ENCODE measurements at regions not wholly inside any gene's neighbourhood (a gene's known extent, or its start where the extent isn't known, plus 50 kb on each side); places are given as distances from the start of the nearest gene placed in this dataset.

DNA sequence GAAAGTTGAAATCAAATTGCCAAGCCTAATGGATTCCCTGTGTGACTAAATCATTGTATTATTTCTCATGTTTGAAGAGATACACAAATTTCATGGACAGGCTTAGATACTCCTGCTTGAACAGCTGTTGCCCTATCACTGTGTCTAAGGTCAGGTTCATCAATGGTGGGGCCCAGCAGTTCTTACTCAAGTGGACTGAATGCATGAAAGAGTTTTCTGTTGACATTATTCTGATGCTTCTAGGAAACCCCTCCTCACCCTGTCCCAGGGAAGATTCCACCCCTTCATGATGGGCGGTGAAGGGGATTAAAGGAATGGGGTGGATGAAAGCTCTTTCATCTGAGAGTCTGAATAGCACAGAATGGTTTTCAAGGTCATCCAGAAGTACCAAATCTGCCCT, 148.8 kb downstream of the INO80D start:
- POLR2A ChIA-PET: no interaction called here
- CTCF ChIA-PET: interaction anchor here (0.6 to 6.4 kb wide), 3 partner anchors 11 to 31 kb away, joined by 3 to 50 read pairs (median 31); no protein-coding TSS in a partner anchor
- H3K27me3 Mint-ChIP-seq (ENCODE audit: insufficient read depth, unreplicated experiment): no peaks in the 10 kb centered on the region
- H3K4me3 Mint-ChIP-seq (ENCODE audit: unreplicated experiment): no peak overlapping the region
- H3K36me3 Mint-ChIP-seq (ENCODE audit: insufficient read depth, unreplicated experiment): no peaks in the 10 kb centered on the region
- H3K27ac Mint-ChIP-seq (ENCODE audit: low read depth, unreplicated experiment): no peak overlapping the region
- no peak for DNase-seq (ENCODE audit: unreplicated experiment)
- H3K9me3 Mint-ChIP-seq (ENCODE audit: unreplicated experiment): no peaks in the 10 kb centered on the region
- H3K4me1 Mint-ChIP-seq (ENCODE audit: insufficient read depth, unreplicated experiment): no peaks in the 10 kb centered on the region
- TF ChIP-seq, protein P1, sequence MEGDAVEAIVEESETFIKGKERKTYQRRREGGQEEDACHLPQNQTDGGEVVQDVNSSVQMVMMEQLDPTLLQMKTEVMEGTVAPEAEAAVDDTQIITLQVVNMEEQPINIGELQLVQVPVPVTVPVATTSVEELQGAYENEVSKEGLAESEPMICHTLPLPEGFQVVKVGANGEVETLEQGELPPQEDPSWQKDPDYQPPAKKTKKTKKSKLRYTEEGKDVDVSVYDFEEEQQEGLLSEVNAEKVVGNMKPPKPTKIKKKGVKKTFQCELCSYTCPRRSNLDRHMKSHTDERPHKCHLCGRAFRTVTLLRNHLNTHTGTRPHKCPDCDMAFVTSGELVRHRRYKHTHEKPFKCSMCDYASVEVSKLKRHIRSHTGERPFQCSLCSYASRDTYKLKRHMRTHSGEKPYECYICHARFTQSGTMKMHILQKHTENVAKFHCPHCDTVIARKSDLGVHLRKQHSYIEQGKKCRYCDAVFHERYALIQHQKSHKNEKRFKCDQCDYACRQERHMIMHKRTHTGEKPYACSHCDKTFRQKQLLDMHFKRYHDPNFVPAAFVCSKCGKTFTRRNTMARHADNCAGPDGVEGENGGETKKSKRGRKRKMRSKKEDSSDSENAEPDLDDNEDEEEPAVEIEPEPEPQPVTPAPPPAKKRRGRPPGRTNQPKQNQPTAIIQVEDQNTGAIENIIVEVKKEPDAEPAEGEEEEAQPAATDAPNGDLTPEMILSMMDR (IDR thresholded peaks at IDR 0.05; ENCODE audit: unreplicated experiment): no peak
- no TSS peak for BruUV-seq (replicated peaks)
- intact Hi-C loops (cut with micrococcal nuclease): no loop called here

- Mint-ChIP-seq H3K36me3 (ENCODE audit: insufficient read depth, unreplicated experiment) (no peaks in the 10 kb centered on the region), H3K4me1 (ENCODE audit: insufficient read depth, unreplicated experiment) (no peaks in the 10 kb centered on the region), H3K4me3 (ENCODE audit: unreplicated experiment) (no peak overlapping the region), H3K9me3 (ENCODE audit: unreplicated experiment) (no peaks in the 10 kb centered on the region), H3K27ac (ENCODE audit: low read depth, unreplicated experiment) (no peak overlapping the region), H3K27me3 (ENCODE audit: insufficient read depth, unreplicated experiment) (no peaks in the 10 kb centered on the region)
- intact Hi-C loops (cut with micrococcal nuclease): no loop called here
- POLR2A ChIA-PET: no interaction called here
- no peak for DNase-seq (ENCODE audit: unreplicated experiment)
- CTCF ChIA-PET: interaction anchor here (0.5 to 6.4 kb wide), 5 partner anchors 8 to 1612 kb away, joined by 3 to 50 read pairs (median 3); no protein-coding TSS in a partner anchor
- TF ChIP-seq, protein P1 (IDR thresholded peaks at IDR 0.05; ENCODE audit: unreplicated experiment): no peak
- BruUV-seq (replicated peaks): no TSS peak
Observed at GRCh38 chr2:205936446-205936845, 149.5 kb downstream of the INO80D start.

- no peak overlapping the region for H3K27ac Mint-ChIP-seq (ENCODE audit: low read depth, unreplicated experiment)
- ChIA-PET POLR2A (no interaction called here), CTCF (interaction anchor here (0.6 to 6.4 kb wide), 4 partner anchors 9 to 1084 kb away, joined by 4 to 50 read pairs (median 18); no protein-coding TSS in a partner anchor)
- H3K27me3 Mint-ChIP-seq (ENCODE audit: insufficient read depth, unreplicated experiment): no peaks in the 10 kb centered on the region
- H3K36me3 Mint-ChIP-seq (ENCODE audit: insufficient read depth, unreplicated experiment): no peaks in the 10 kb centered on the region
- H3K4me3 Mint-ChIP-seq (ENCODE audit: unreplicated experiment): no peak overlapping the region
- H3K9me3 Mint-ChIP-seq (ENCODE audit: unreplicated experiment): no peaks in the 10 kb centered on the region
- DNase-seq (ENCODE audit: unreplicated experiment): peak; percentile 17
- TF ChIP-seq, protein P1 (IDR thresholded peaks at IDR 0.05; ENCODE audit: unreplicated experiment): no peak
- intact Hi-C loops (cut with micrococcal nuclease): no loop called here
- H3K4me1 Mint-ChIP-seq (ENCODE audit: insufficient read depth, unreplicated experiment): no peaks in the 10 kb centered on the region
- no TSS peak for BruUV-seq (replicated peaks)
Observed at GRCh38 chr2:205934443-205934842, 151.5 kb downstream of the INO80D start.

- TF ChIP-seq, protein P1 (IDR thresholded peaks at IDR 0.05; ENCODE audit: unreplicated experiment): no peak
- H3K27ac Mint-ChIP-seq (ENCODE audit: low read depth, unreplicated experiment): no peak overlapping the region
- intact Hi-C loops (cut with micrococcal nuclease): no loop called here
- DNase-seq (ENCODE audit: unreplicated experiment): no peak
- H3K4me1 Mint-ChIP-seq (ENCODE audit: insufficient read depth, unreplicated experiment): no peaks in the 10 kb centered on the region
- no TSS peak for BruUV-seq (replicated peaks)
- H3K4me3 Mint-ChIP-seq (ENCODE audit: unreplicated experiment): no peak overlapping the region
- no peaks in the 10 kb centered on the region for H3K9me3 Mint-ChIP-seq (ENCODE audit: unreplicated experiment)
- H3K36me3 Mint-ChIP-seq (ENCODE audit: insufficient read depth, unreplicated experiment): no peaks in the 10 kb centered on the region
- ChIA-PET POLR2A (no interaction called here), CTCF (no interaction called here)
- H3K27me3 Mint-ChIP-seq (ENCODE audit: insufficient read depth, unreplicated experiment): peaks cover 8% of the 10 kb centered on the region
Observed at GRCh38 chr2:205932861-205933260, 153.1 kb downstream of the INO80D start.

All from MCF 10A (cell line).